HG02943 (cell line): ENCODE measurements at regions not wholly inside any gene's neighbourhood (a gene's known extent, or its start where the extent isn't known, plus 50 kb on each side); places are given as distances from the start of the nearest gene placed in this dataset.
"Not testable (repeated sequence)": the region's sequence is repeated elsewhere in the genome, so short reads cannot be mapped to it uniquely, and the experiment has no call there.

ENCODE experiments used
- ATAC-seq: cut with Tn5 transposase; IDR thresholded peaks from one replicate; pipeline ENCODE4 v1.9.1; 2021; ENCODE audit warnings: mild to moderate bottlenecking, low read depth, moderate library complexity; ENCODE audit not compliant: unreplicated experiment

GRCh38 chr6:154624727-154625126, 108.5 kb upstream of the SCAF8 start:
- ATAC-seq: not testable (repeated sequence)

DNA sequence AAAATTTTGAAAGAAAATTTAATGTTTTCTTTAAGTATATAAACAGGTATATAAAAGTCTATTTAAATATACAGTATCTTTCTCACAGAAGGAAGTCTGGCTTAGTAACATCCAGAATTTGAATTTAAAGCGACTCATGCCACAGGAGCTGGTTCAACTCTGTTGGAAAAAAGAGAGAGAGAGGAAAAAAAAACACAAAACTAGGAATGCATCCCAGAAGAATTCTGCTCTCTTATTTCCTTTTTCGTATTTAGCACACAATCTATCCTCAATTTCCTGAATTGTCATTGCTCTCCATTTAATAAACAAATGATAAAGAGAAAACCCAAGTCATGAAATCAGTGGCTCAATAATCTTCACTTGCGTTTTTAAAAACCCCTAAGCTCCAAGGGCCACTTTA, 107.5 kb upstream of the SCAF8 start:
- ATAC-seq: no peak

DNA sequence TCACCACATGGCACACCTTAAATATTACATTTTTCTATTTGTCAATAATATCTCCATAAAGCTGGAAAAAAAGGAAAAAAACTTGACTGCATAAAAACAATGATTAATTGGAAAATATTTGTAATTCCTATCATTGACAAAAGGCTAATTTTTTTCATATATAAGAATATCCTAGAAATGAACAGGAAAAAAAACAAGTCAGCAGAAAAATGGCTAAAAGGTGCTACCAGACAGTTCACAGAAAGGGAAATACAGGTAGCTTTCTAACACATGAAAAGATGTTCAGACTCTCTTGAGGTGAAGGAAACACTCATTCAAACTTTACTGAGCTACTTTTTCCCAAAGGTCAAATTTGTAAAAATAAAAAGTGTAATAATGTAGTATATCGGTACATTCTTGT, 104.1 kb upstream of the SCAF8 start:
- no peak for ATAC-seq

GRCh38 chr6:154632119-154632518, 101.1 kb upstream of the SCAF8 start:
- ATAC-seq: no peak

DNA sequence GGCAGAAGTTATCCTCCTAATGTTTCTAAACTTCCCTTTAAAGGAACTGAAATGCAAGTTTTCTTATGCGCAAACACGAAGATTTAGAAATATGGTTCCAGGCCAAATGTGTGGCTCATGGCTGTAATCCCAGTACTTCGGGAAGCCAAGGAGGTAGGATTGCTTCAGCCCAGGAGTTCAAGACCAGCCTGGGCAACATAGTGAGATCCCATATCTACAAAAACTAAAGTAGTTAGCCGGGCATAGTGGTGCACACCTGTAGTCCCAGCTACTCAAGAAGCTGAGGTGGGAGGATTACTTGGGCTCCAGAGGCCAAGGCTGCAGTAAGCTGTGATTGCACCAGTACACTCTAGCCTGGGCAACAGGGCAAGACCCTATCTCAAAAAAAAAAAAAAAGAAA, 95.8 kb upstream of the SCAF8 start:
- no peak for ATAC-seq

GRCh38 chr6:154638369-154638768, 94.8 kb upstream of the SCAF8 start:
- ATAC-seq: no peak

GRCh38 chr6:154639196-154639595, 94.0 kb upstream of the SCAF8 start:
- ATAC-seq: not testable (repeated sequence)

DNA sequence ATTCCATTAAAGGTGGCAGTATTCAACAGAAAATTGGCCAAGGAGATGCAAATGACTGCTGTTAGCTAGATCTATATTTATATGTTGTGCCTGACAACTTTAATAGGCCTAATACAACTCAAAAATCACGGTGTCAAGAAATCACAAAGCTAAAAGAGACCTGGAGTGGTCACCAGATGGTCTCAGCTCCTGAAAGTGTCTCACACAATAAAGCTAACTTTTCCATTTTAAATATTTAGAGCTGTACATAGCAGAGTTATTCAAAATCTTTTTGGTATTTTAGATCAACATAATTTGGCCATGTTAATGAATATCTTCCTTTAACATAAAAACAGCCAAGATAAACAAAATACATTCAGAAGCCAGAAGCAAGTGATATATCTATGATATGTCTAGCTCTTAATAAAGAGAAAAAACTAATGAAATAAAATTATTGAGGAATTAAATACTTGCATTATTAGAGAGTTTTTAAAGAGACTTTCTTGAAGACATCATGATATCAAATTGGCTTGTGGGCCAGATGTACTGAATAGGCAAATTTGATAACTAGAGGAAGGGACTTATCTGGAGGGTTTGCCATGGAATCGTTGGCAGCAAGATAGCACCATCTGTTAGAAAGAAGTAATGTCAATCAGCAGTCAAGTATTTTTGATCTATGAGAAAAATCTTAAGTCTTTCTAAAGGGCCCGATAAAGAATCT, 84.9 kb upstream of the SCAF8 start:
- ATAC-seq: no peak

GRCh38 chr6:154648888-154649205, 84.4 kb upstream of the SCAF8 start:
- no peak for ATAC-seq

DNA sequence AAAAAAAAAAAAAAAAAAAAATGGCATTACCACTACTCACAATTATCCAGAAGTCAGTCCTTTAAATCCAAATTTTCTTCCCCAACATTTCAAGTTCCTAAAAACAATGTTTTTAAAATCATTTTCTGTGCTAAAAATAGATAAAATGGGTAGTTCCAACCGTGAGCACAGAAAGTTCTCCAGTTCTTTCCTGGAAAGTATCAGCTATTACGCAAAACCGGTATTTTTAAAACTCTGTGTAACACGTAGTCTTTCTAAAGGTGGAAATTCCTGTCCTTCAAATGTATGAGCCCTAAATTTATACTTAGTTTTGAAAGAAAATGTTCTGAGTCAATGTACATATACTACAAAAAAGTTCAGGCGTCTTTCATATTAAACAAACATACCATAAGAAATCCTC, 83.5 kb upstream of the SCAF8 start:
- no peak for ATAC-seq

DNA sequence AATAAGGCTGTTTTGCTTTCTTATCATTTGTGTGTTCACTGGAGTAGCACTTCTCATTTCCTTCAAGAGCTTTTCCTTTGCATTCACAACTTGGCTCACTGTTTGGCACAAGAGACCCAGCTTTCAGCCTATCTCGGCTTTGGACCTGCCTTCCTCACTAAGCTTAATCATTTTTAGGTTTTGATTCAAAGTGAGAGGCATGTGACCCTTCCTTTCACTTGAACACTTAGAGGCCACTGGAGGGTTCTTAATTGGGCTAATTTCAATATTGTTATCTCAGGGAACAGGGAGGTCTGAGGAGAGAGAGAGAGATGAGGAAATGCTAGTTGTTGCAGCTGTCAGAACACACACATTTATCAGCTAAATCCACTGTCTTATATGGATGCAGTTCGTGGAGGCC, 82.9 kb upstream of the SCAF8 start:
- ATAC-seq: no peak

DNA sequence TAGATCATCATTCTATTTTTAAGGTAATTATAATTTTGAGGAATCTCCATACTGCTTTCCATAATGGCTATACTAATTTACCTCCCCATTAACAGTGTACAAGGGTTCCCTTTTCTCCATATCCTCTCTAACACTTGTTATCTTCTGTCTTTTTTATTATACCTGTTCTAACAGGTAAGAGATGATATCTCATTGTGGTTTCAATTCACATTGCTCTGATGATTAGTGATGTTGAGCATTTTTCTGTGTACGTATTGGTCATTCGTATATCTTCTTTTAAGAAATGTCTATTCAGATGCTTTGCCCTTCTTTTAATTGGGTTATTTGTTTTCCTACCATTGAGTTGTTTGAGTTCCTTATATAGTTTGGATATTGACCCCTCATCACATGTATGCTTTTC, 81.6 kb upstream of the SCAF8 start:
- no peak for ATAC-seq

DNA sequence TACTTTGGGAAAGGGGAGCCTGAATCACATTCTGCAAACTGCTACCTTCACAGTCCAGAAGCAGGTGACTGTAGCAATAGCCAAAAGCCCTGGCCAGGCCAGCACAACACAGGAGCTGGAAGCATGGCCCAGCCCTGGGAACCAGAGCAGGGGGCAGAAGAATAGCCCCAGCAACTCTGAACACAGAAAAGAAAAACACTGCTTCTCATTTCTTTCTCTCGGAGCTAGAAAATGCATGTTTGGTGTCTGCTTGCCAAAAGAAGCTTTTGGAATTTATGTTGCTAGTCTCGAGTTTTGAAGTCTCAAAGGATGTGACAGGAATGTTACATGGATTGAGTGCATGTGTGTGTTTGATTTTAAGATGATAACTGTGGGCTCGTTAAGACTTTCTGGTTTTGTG, 79.8 kb upstream of the SCAF8 start:
- ATAC-seq: no peak

GRCh38 chr6:154653853-154654252, 79.4 kb upstream of the SCAF8 start:
- ATAC-seq: no peak

DNA sequence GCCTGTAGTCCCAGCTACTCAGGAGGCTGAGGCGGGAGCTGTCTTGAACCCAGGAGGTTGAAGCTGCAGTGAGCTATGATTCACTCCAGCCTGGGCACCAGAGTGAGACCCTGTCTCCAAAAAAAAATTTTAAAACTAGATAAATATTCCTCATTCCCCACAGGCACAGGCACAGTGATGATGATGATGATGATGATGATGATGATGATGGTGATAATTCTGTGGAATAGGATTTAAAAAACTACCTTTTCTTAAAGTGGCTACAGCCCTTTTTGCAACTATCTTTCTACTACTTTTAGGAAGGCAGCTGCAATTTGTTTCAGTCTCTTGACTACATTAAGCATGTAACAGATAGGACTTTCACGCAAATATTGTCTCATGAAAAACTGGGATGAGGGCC, 76.6 kb upstream of the SCAF8 start:
- ATAC-seq: no peak

DNA sequence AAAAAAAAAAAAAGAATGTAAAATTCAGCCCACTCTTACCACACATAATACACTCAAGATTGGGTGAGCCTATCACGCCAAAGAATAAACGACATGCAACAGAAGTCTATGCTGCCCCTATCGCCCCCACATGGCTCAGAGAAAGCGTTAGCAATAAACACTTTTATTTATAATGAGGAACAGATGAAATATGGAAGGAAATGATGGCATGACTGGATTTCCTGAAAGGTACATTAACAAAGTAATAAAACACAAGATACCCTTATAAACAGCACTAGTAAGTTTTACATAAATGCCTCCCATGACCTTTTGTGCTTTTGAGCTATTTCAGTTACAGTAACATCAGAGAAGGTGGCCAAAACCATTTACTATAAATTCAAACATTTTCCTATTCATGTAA, 71.4 kb upstream of the SCAF8 start:
- ATAC-seq: no peak

GRCh38 chr6:154664287-154664686, 68.9 kb upstream of the SCAF8 start:
- ATAC-seq: no peak

DNA sequence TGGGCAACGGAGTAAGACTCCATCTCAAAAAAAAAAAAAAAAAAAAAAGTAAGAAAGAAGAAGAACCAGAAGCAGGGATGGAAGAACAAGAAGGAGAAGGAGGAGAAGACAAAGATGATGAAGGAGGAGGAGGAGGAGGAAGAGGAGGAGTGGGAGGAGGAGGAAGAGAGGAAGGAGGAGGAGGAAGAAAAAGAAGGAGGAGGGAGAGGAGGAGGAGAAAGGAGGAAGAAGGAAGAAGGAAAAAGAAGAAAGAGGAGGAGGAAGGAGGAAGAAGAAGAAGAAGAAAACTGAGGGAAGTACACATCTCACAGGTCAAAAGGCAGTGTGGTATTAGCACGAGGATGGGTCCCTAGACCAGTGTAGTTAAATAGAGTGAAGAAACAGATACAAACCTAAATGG, 65.1 kb upstream of the SCAF8 start:
- no peak for ATAC-seq

DNA sequence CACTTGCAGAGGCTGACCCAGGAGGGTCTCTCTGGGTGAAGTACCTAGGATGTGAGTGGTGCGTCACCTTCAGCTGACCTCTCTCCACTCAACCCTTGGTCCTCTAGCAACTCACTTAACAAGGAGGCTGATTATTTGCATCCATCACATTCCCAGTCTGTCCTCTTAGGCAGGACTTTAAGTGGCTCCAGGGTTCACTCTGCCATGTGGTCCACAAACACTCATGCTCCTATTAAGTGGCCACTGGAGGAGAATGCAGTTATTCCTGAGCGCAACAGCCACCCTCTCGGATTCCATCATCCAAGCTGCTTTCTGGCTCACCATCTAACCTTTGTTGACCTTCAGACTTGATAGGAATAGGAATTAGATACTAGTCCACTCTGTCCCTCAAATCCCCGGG, 61.1 kb upstream of the SCAF8 start:
- ATAC-seq: no peak

DNA sequence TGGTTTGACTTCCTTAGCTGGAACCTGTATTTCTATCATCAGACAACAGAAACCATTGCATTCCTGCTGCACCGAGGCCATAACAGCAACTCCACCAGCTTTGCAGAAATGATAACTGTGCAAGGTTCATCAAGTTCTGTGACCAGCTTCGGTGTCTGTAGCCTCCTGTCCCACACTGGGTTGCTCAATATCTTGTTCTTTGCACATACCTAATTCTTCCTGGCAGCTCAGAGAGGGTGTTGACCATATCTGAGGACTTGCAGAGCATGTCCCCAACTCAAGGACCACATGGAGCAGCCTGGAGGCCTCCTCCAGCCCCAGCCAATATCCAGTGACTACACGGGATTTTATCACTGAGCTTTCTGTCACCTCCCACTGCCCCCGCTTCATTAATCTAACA, 59.3 kb upstream of the SCAF8 start:
- ATAC-seq: no peak

DNA sequence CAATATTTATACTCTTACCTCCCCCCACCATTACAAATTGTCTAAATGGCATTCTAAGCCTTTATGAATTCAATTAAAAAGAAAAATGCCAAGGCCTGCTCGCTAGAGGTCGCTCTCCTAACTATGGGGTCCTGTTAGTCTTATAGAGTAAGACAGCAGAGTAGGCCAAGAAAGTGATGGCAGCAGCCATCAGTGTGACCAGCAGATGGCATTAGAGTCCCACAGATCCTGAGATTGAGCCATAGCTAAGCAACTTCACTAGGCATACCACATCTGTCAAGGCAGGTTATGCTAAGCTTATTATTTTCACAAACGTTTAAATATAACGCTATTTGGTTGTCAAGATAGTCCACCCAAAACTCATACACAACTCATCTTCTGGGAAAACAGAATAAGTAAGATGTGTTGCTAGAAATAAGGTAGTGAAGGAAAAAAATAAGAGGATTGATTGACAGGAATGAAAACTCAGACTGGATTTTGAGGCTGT, 57.6 kb upstream of the SCAF8 start:
- ATAC-seq: peak; percentile 100

DNA sequence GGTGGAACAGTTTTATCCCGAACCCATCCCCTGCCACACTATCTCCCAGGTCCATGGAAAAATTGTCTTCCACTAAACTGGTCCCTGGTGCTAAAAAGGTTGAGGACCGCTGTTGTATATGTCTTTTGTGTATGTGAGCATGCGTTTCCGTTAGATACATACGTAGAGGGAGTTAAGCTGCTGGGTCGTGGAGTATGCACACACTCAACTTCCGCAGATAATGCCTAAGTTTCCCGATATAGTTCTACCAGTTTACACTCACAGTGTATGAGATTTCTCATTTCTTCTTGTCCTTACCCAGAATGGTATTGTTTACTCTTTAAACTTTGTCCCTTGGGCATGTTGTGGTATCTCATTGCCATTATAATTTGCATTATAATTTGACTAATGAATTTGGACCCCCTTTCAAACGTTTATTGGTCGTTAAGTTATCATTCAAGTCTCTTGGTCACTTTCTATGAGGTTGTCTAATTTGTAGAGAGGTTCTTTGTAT, 50.5 kb upstream of the SCAF8 start:
- no peak for ATAC-seq
